ENCODE measurements at regions not wholly inside any gene's neighbourhood (a gene's known extent, or its start where the extent isn't known, plus 50 kb on each side); places are given as distances from the start of the nearest gene placed in this dataset.

DNA sequence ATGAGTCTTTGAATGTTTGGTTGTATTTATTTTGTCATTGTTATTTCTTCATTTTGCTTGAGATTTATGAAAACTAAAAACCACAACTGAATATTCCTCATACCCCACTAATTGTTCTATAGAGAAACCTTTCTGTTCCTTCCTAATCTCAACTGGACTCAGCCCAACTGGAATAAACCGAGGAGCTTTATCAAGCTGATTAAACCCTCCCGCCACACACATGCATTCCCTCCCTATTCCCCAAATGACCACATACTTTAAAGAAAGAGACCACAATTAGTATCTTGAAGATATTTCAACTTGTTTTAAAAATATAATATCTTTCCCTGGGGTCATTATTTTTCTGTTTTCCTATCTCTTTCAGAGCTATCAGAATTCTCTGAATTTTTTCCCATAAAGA is 107.5 kb downstream of the OSR1 start:
- Mint-ChIP-seq H3K4me3 (ENCODE audit: unreplicated experiment) (no peak overlapping the region), H3K27ac (ENCODE audit: unreplicated experiment) (no peak overlapping the region), H3K27me3 (ENCODE audit: insufficient read depth, unreplicated experiment) (no peaks in the 10 kb centered on the region), H3K4me1 (ENCODE audit: low read depth, unreplicated experiment) (no peaks in the 10 kb centered on the region), H3K9me3 (ENCODE audit: unreplicated experiment) (peaks cover 9% of the 10 kb centered on the region), H3K36me3 (ENCODE audit: insufficient read depth, unreplicated experiment) (no peaks in the 10 kb centered on the region)
- Histone ChIP-seq H3K4me1 (no peaks in the 10 kb centered on the region), H3K4me3 (ENCODE audit: low read depth, low read length) (no peak overlapping the region), H3K36me3 (ENCODE audit: control insufficient read depth, insufficient read depth, low read length) (no peaks in the 10 kb centered on the region), H3K9me3 (no peaks in the 10 kb centered on the region), H3K27me3 (replicated peaks; ENCODE audit: control insufficient read depth, insufficient read depth, low read length) (no peaks in the 10 kb centered on the region)
- no peak for DNase-seq
- BruUV-seq (replicated peaks) = no TSS peak
- ChIA-PET POLR2A (no interaction called here), CTCF (no interaction called here)
- intact Hi-C loops (cut with micrococcal nuclease; ENCODE audit: unreplicated experiment) = no loop called here
- TF ChIP-seq, protein P1, sequence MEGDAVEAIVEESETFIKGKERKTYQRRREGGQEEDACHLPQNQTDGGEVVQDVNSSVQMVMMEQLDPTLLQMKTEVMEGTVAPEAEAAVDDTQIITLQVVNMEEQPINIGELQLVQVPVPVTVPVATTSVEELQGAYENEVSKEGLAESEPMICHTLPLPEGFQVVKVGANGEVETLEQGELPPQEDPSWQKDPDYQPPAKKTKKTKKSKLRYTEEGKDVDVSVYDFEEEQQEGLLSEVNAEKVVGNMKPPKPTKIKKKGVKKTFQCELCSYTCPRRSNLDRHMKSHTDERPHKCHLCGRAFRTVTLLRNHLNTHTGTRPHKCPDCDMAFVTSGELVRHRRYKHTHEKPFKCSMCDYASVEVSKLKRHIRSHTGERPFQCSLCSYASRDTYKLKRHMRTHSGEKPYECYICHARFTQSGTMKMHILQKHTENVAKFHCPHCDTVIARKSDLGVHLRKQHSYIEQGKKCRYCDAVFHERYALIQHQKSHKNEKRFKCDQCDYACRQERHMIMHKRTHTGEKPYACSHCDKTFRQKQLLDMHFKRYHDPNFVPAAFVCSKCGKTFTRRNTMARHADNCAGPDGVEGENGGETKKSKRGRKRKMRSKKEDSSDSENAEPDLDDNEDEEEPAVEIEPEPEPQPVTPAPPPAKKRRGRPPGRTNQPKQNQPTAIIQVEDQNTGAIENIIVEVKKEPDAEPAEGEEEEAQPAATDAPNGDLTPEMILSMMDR (IDR thresholded peaks at IDR 0.05; ENCODE audit: insufficient read depth in 1 of 2, low read depth in 1 of 2, low read length in 1 of 2, severe bottlenecking in 1 of 2, unreplicated experiment in 1 of 2) = no peak

DNA sequence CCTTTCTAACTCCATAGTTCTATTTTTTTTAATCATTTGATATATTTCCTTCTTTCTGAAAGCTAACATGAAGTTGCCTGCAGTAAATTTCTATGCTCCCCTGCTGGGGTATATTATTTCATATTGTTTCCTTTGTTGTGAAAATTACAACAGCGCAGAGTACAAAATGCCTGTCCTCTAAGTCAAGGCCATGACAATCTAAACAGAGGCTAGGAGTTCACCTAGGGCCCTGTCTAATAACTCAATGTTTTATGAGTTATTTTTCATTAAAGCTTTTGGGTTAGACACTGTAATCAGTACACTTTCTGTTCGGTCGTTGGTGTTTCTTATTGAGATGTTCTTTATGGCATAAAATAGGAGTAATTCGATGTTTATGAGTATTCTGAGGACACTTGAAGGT is 111.2 kb downstream of the OSR1 start:
- POLR2A ChIA-PET = no interaction called here
- Histone ChIP-seq H3K4me1 (no peaks in the 10 kb centered on the region), H3K4me3 (ENCODE audit: low read depth, low read length) (no peak overlapping the region), H3K27me3 (replicated peaks; ENCODE audit: control insufficient read depth, insufficient read depth, low read length) (no peaks in the 10 kb centered on the region), H3K36me3 (ENCODE audit: control insufficient read depth, insufficient read depth, low read length) (no peaks in the 10 kb centered on the region), H3K9me3 (no peaks in the 10 kb centered on the region)
- H3K4me3 Mint-ChIP-seq (ENCODE audit: unreplicated experiment) = no peak overlapping the region
- no peaks in the 10 kb centered on the region for H3K9me3 Mint-ChIP-seq (ENCODE audit: unreplicated experiment)
- intact Hi-C loops (cut with micrococcal nuclease; ENCODE audit: unreplicated experiment) = no loop called here
- no peaks in the 10 kb centered on the region for H3K36me3 Mint-ChIP-seq (ENCODE audit: insufficient read depth, unreplicated experiment)
- TF ChIP-seq, protein P1 (IDR thresholded peaks at IDR 0.05; ENCODE audit: insufficient read depth in 1 of 2, low read depth in 1 of 2, low read length in 1 of 2, severe bottlenecking in 1 of 2, unreplicated experiment in 1 of 2) = no peak
- no peak overlapping the region for H3K27ac Mint-ChIP-seq (ENCODE audit: unreplicated experiment)
- no TSS peak for BruUV-seq (replicated peaks)
- DNase-seq = no peak
- no peaks in the 10 kb centered on the region for H3K4me1 Mint-ChIP-seq (ENCODE audit: low read depth, unreplicated experiment)
- CTCF ChIA-PET = no interaction called here
- H3K27me3 Mint-ChIP-seq (ENCODE audit: insufficient read depth, unreplicated experiment) = no peaks in the 10 kb centered on the region

DNA sequence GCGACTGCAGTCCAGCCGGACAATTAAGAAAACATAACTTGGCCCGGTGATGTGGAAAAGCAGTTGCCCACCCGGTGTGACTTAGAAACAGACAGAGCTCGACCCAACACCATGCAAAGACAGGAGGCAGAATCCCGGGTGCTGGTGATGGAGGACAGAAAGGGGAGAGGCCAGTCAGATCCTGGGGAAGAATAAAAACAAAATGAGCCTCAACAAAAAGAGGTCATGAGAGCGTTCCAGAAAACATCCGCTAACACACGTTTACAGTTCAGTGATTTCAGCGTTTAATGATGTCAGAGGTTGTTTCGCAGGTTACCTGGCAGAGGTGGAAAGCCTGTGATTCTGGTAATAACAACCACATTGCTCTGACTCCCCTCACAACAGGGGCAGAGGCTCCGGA is 111.9 kb downstream of the OSR1 start:
- no peaks in the 10 kb centered on the region for H3K4me1 Mint-ChIP-seq (ENCODE audit: low read depth, unreplicated experiment)

More for the DNA sequence above, 111.9 kb downstream of the OSR1 start:
- Histone ChIP-seq H3K4me3 (ENCODE audit: low read depth, low read length) (no peak overlapping the region), H3K9me3 (no peaks in the 10 kb centered on the region), H3K4me1 (no peaks in the 10 kb centered on the region), H3K27me3 (replicated peaks; ENCODE audit: control insufficient read depth, insufficient read depth, low read length) (no peaks in the 10 kb centered on the region), H3K36me3 (ENCODE audit: control insufficient read depth, insufficient read depth, low read length) (no peaks in the 10 kb centered on the region)
- Mint-ChIP-seq H3K27me3 (ENCODE audit: insufficient read depth, unreplicated experiment) (no peaks in the 10 kb centered on the region), H3K9me3 (ENCODE audit: unreplicated experiment) (no peaks in the 10 kb centered on the region), H3K4me3 (ENCODE audit: unreplicated experiment) (no peak overlapping the region), H3K27ac (ENCODE audit: unreplicated experiment) (no peak overlapping the region), H3K36me3 (ENCODE audit: insufficient read depth, unreplicated experiment) (no peaks in the 10 kb centered on the region)
- DNase-seq = no peak
- TF ChIP-seq, protein P1 (IDR thresholded peaks at IDR 0.05; ENCODE audit: insufficient read depth in 1 of 2, low read depth in 1 of 2, low read length in 1 of 2, severe bottlenecking in 1 of 2, unreplicated experiment in 1 of 2) = no peak
- ChIA-PET POLR2A (no interaction called here), CTCF (no interaction called here)
- no TSS peak for BruUV-seq (replicated peaks)
- intact Hi-C loops (cut with micrococcal nuclease; ENCODE audit: unreplicated experiment) = no loop called here
